HepG2 (cell line): ENCODE measurements at regions not wholly inside any gene's neighbourhood (a gene's known extent, or its start where the extent isn't known, plus 50 kb on each side); places are given as distances from the start of the nearest gene placed in this dataset.

Experiments used
- ATAC-seq: fragments of 200-7000 bp; cut with Tn5 transposase; 3 replicates; pipeline ENCODE4 v1.9.1; 2020; ENCODE audit warnings: mild to moderate bottlenecking, moderate library complexity
- BruUV-seq: library from RNA; stranded (reverse); fragments of 400-500 nt; replicated peaks from 2 replicates; lab custom pipeline; 2021; lab: Mats Ljungman, UMichigan
- CTCF ChIA-PET: fragments of 300-600 bp; formaldehyde crosslinking; extraction: SDS; loops from one replicate; lab custom pipeline; 2021; ENCODE audit warnings: low total read pairs, inconsistent platforms, low intra/inter-chr PET ratio; lab: Yijun Ruan, JAX
- POLR2A ChIA-PET: fragments of 350-600 bp; sonication (Branson Sonifier 250); formaldehyde crosslinking; loops from one replicate; lab custom pipeline; 2020; ENCODE audit warnings: antibody characterized with exemption, inconsistent platforms; lab: Yijun Ruan, JAX
- DNase-seq: peaks from one replicate; pipeline ENCODE4 v3.0.0-alpha.2; 2015; ENCODE audit warnings: low spot score
- FAIRE-seq: peaks from 3 replicates; lab custom pipeline; 2011; peaks lifted over from hg19 to GRCh38; lab: Jason Lieb, UNC
- H2AFZ ChIP-seq: one replicate; pipeline ENCODE4 v1.6.1; 2011; ENCODE audit warnings: low read length, inconsistent platforms
- H3K27ac ChIP-seq: fragments of 300-600 bp; 3 replicates; pipeline ENCODE4 v1.8.0; 2011; ENCODE audit warnings: mixed run types, mild to moderate bottlenecking, mixed read lengths, low read length, inconsistent platforms; ENCODE audit not compliant: insufficient read depth; ENCODE audit errors: extremely low read length
- H3K27me3 ChIP-seq, 2 experiments: fragments of 200-600 bp in 1 of 2; 2 replicates in 1 of 2; 3 replicates in 1 of 2; pipeline versions ENCODE4 v1.6.0 to v1.8.0; 2011; ENCODE audit warnings: low read length in 2 of 2, mild to moderate bottlenecking in 2 of 2, moderate library complexity in 2 of 2, inconsistent platforms in 1 of 2; ENCODE audit not compliant: insufficient read depth in 2 of 2, control insufficient read depth in 1 of 2
- H3K36me3 ChIP-seq, 2 experiments: fragments of 200-600 bp in 1 of 2; replicated peaks in 1 of 2; 2 replicates in 1 of 2; 3 replicates in 1 of 2; pipeline versions ENCODE4 v1.5.1 to v1.8.0; 2011; ENCODE audit warnings: low read length in 2 of 2, inconsistent platforms in 1 of 2; ENCODE audit not compliant: insufficient read depth in 2 of 2, control insufficient read depth in 1 of 2
- H3K4me1 ChIP-seq: 2 replicates; pipeline ENCODE4 v1.5.1; 2012; ENCODE audit warnings: low read length, inconsistent platforms; ENCODE audit not compliant: insufficient read depth
- H3K4me2 ChIP-seq: 2 replicates; pipeline ENCODE4 v1.6.0; 2011; ENCODE audit warnings: low read depth, low read length, inconsistent platforms
- H3K4me3 ChIP-seq, 3 experiments: fragments of 200-600 bp in 1 of 3; sonication (generic), shearing (Covaris generic) in 1 of 3; replicated peaks in 1 of 3; 2 replicates each; pipeline ENCODE4 v1.5.1; 2011 to 2016; ENCODE audit warnings: low read length in 3 of 3, inconsistent platforms in 2 of 3, low read depth in 2 of 3, mild to moderate bottlenecking in 2 of 3, control low read depth in 1 of 3, mixed read lengths in 1 of 3; ENCODE audit not compliant: insufficient read depth in 1 of 3
- H3K79me2 ChIP-seq: one replicate; pipeline ENCODE4 v1.6.1; 2011; ENCODE audit warnings: low read length, inconsistent platforms; ENCODE audit not compliant: insufficient read depth
- H3K9ac ChIP-seq: 2 replicates; pipeline ENCODE4 v1.6.0; 2011; ENCODE audit warnings: mild to moderate bottlenecking, low read depth, low read length, inconsistent platforms; ENCODE audit not compliant: insufficient read depth
- H3K9me3 ChIP-seq: 2 replicates; pipeline ENCODE4 v1.5.1; 2012; ENCODE audit warnings: mild to moderate bottlenecking, low read length
- H4K20me1 ChIP-seq: 2 replicates; pipeline ENCODE4 v1.6.0; 2011; ENCODE audit warnings: inconsistent platforms, mild to moderate bottlenecking, low read length, moderate library complexity; ENCODE audit not compliant: insufficient read depth
- ARID5B ChIP-seq: IDR thresholded peaks from 2 replicates; pipeline ENCODE4 v1.4.0; 2020; ENCODE audit warnings: mild to moderate bottlenecking, missing genetic modification reagents
- BCL6 ChIP-seq: IDR thresholded peaks from 2 replicates; pipeline ENCODE4 v1.6.1; 2016; ENCODE audit warnings: missing genetic modification reagents, missing compliant biosample characterization
- DNMT3B ChIP-seq: conservative IDR thresholded peaks from 2 replicates; pipeline ENCODE4 v1.6.1; 2016; ENCODE audit warnings: missing biosample characterization, control low read depth
- ETV6 ChIP-seq: sonication (generic); formaldehyde crosslinking; conservative IDR thresholded peaks from 2 replicates; pipeline ENCODE4 v1.4.0; 2020; ENCODE audit warnings: missing genetic modification reagents
- FOXK1 ChIP-seq: sonication (generic); formaldehyde crosslinking; IDR thresholded peaks from 2 replicates; pipeline ENCODE4 v1.4.0; 2020; ENCODE audit warnings: low read depth, missing genetic modification reagents, borderline replicate concordance
- LCORL ChIP-seq, 2 experiments: fragments of 450-650 bp in 1 of 2; sonication (generic) in 1 of 2; formaldehyde crosslinking in 1 of 2; IDR thresholded peaks; 2 replicates each; pipeline versions ENCODE4 v1.5.0 to v1.6.1; 2017 to 2020; ENCODE audit warnings: antibody characterized with exemption in 1 of 2, missing genetic modification reagents in 1 of 2
- MEIS1 ChIP-seq: sonication (generic); formaldehyde crosslinking; IDR thresholded peaks from 2 replicates; pipeline ENCODE4 v1.9.0; 2021; ENCODE audit warnings: mild to moderate bottlenecking, missing genetic modification reagents, moderate library complexity, borderline replicate concordance
- NFYC ChIP-seq: IDR thresholded peaks from 2 replicates; pipeline ENCODE4 v1.6.1; 2016; ENCODE audit warnings: missing genetic modification reagents, missing compliant biosample characterization
- PHF5A ChIP-seq: IDR thresholded peaks from one replicate; pipeline ENCODE4 v1.6.1; 2018; ENCODE audit warnings: low read depth, missing genetic modification reagents; ENCODE audit not compliant: unreplicated experiment
- POGK ChIP-seq: sonication (generic); formaldehyde crosslinking; conservative IDR thresholded peaks from 2 replicates; pipeline ENCODE4 v1.8.0; 2022; ENCODE audit warnings: mild to moderate bottlenecking, moderate library complexity, missing genetic modification reagents
- RBFOX2 ChIP-seq: fragments of 200-400 bp; formaldehyde crosslinking; IDR thresholded peaks from 2 replicates; pipeline ENCODE4 v1.6.1; 2017; ENCODE audit warnings: low read depth, mild to moderate bottlenecking, low read length
- U2AF2 ChIP-seq: fragments of 200-400 bp; formaldehyde crosslinking; IDR thresholded peaks from 2 replicates; pipeline ENCODE4 v1.6.1; 2017; ENCODE audit warnings: low read depth, mild to moderate bottlenecking, low read length
- ZBTB34 ChIP-seq: sonication (generic); formaldehyde crosslinking; IDR thresholded peaks from 2 replicates; pipeline ENCODE4 v1.8.0; 2022; ENCODE audit warnings: mild to moderate bottlenecking, missing genetic modification reagents
- ZMAT3 ChIP-seq: sonication (generic); formaldehyde crosslinking; conservative IDR thresholded peaks from 2 replicates; pipeline ENCODE4 v1.7.0; 2021; ENCODE audit warnings: missing genetic modification reagents
- WGBS: methylation state at CpG from one replicate; pipeline ENCODE4 v1.1.6; 2017; ENCODE audit warnings: low lambda C conversion rate; 5-methylcytosine and 5-hydroxymethylcytosine counted together
- in situ Hi-C: cut with HindIII; loops from 2 replicates; pipeline ENCODE4 v1.10.0; 2017; ENCODE audit warnings: low pct_unique_long_range_greater_than_20kb; ENCODE audit not compliant: extremely low pct_ligation_motif_present
- intact Hi-C: fragments of 100-400 bp; cut with micrococcal nuclease; formaldehyde crosslinking; loops from one replicate; pipeline ENCODE4 v1.10.0; 2022; ENCODE audit not compliant: unreplicated experiment

- TF ChIP-seq MEIS1 = no peak
- TF ChIP-seq ETV6 (CRISPR knock-in tag) = no peak
- TF ChIP-seq ARID5B = peak; percentile 34; the same call in 1 of the 2 replicates
- 0 out of 2 replicates have a peak, but pooled peaks have one; percentile 28 for TF ChIP-seq FOXK1 (CRISPR knock-in tag)
- no peak for TF ChIP-seq RBFOX2
Measured at GRCh38 chr21:38968887-38969543, 163.3 kb downstream of the ETS2 start (continued).

GRCh38 chr21:38965910-38966504 lies 160.3 kb downstream of the ETS2 start:
- DNase-seq = peak; percentile 94
- ChIA-PET CTCF (no interaction called here), POLR2A (interaction anchor here (0.5 to 3.0 kb wide), 18 partner anchors 9 to 218 kb away, joined by 3 to 14 read pairs (median 4); partner anchors contain the start of gene PSMG1)
- Histone ChIP-seq H3K4me1 (peaks cover 58% of the 10 kb centered on the region), H3K27ac (peak overlapping the region; percentile 74), H3K9ac (peak overlapping the region; percentile 52), H4K20me1 (no peaks in the 10 kb centered on the region), H3K36me3 (no peaks in the 10 kb centered on the region), H3K9me3 (peaks cover 6% of the 10 kb centered on the region; the same call in 1 of the 2 replicates), H2AFZ (no peak overlapping the region), H3K27me3 (no peaks in the 10 kb centered on the region), H3K79me2 (no peaks in the 10 kb centered on the region), H3K4me2 (peak overlapping the region; percentile 69), H3K4me3 (peak overlapping the region; percentile 2 to 19 (median 14); a peak in 4 of 6 replicates)
- BruUV-seq = TSS peak; percentile 84
- peak; percentile 90 for FAIRE-seq
- 2% methylated on average over 15 of the region's 16 CpGs for WGBS
- peak; percentile 97 for ATAC-seq
- intact Hi-C loops (loop anchor here (2.0 to 5.0 kb wide), 2 partner anchors 49 to 55 kb away; no protein-coding TSS in a partner anchor), in situ Hi-C loops (no loop called here)
- no peak for TF ChIP-seq LCORL (IDR thresholded peaks at IDR 0.05)
- peak; percentile 1 for TF ChIP-seq LCORL (CRISPR knock-in tag; IDR thresholded peaks at IDR 0.05)
- peak; percentile 75; the same call in 1 of the 2 replicates for TF ChIP-seq ZBTB34 (CRISPR knock-in tag)
- no peak for TF ChIP-seq U2AF2
- TF ChIP-seq DNMT3B (CRISPR knock-in tag) = peak; percentile 67; the same call in 1 of the 2 replicates
- TF ChIP-seq ZMAT3 = peak; percentile 55; the same call in 1 of the 2 replicates
- 0 out of 2 replicates have a peak, but pooled peaks have one; percentile 67 for TF ChIP-seq BCL6
- peak; percentile 61; the same call in 1 of the 2 replicates for TF ChIP-seq POGK (CRISPR knock-in tag)
- peak; percentile 18 for TF ChIP-seq PHF5A (CRISPR knock-in tag)
- peak; percentile 93 for TF ChIP-seq NFYC (CRISPR knock-in tag)
